Peyer's patch (tissue), 4 donors: ENCODE measurements at regions not wholly inside any gene's neighbourhood (a gene's known extent, or its start where the extent isn't known, plus 50 kb on each side); places are given as distances from the start of the nearest gene placed in this dataset.
"Not testable (repeated sequence)": the region's sequence is repeated elsewhere in the genome, so short reads cannot be mapped to it uniquely, and the experiment has no call there.

Source experiments
- CTCF ChIP-seq, 6 experiments: fragments of 450-650 bp in 4 of 6; fragments of 200-600 bp in 2 of 6; sonication (generic) in 1 of 6; IDR thresholded peaks; one replicate each; pipeline ENCODE4 v1.5.1; 2017 to 2019; ENCODE audit warnings: antibody characterized with exemption in 6 of 6, mild to moderate bottlenecking in 3 of 6, moderate library complexity in 1 of 6
- POLR2A ChIP-seq, 2 donors: fragments of 450-650 bp; IDR thresholded peaks; one replicate each; pipeline ENCODE4 v1.5.1; 2017; ENCODE audit warnings: antibody characterized with exemption in 2 of 2, mild to moderate bottlenecking in 2 of 2, moderate library complexity in 2 of 2

GRCh38 chr5:50588471-50588870, 78.0 kb upstream of the PARP8 start:
- not testable (repeated sequence) for TF ChIP-seq CTCF, POLR2A (IDR thresholded peaks at IDR 0.05)
